22Rv1 (cell line): ENCODE measurements at regions not wholly inside any gene's neighbourhood (a gene's known extent, or its start where the extent isn't known, plus 50 kb on each side); places are given as distances from the start of the nearest gene placed in this dataset.

Experiments
- H3K27ac ChIP-seq: fragments of 450-650 bp; 2 replicates; pipeline ENCODE4 v1.5.1; 2017
- CTCF ChIP-seq: fragments of 450-650 bp; IDR thresholded peaks from 2 replicates; pipeline ENCODE4 v1.5.1; 2017; ENCODE audit warnings: mild to moderate bottlenecking
- ZFX ChIP-seq: fragments of 450-650 bp; IDR thresholded peaks from 2 replicates; pipeline ENCODE4 v1.6.1; 2017; ENCODE audit warnings: antibody characterized with exemption, borderline replicate concordance

DNA sequence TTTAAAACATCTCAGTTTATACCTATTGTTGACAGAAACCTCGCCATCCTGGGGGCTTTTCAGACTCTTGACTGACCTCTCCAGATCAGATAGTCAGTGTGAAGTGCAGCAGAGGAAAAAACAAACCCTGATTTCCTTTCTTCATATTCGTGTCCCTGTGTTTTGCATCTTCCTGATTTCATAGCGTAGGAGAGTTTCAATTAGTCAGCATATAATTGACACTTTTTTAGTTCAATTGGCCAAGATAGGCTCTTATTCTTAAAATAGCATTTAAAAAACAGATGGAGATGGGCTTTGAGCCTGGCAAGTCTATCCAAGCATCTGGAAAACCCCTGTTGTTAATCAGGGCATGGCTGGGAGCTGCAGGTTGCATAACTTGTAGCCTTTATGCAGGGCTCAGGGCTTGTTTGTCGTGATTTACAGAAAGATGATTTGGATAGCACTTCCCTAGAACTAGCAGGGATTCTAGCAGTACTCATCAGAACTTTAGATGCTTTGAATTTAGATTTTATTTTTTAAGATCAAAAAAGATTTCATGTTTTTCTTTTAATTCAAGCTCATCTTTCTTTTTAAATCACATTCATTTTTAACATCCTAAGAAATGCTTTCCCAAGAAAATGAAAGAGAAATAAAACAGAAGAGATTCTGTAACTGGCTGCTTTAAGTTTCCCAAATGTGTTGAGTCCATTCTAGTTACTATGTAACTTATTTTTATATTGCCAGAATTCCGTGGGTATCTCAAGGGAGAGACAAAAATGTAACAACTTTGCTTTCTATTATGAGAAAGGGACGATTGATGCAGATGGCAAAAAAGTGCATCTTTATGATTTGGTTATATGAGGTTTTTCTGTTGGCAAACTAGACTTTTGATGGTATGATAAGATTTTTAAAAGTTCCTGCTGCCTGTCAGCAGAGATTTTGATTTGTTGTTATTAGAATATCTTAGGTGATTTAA is 270.8 kb upstream of the FZD8 start:
- H3K27ac ChIP-seq = no peak overlapping the region
- TF ChIP-seq ZFX (no peak), CTCF (no peak)

GRCh38 chr10:35911954-35912353 is 269.9 kb upstream of the FZD8 start:
- no peak overlapping the region for H3K27ac ChIP-seq
- TF ChIP-seq CTCF (no peak), ZFX (no peak)

- TF ChIP-seq ZFX (no peak), CTCF (no peak)
- H3K27ac ChIP-seq = no peak overlapping the region
These were observed 269.1 kb upstream of the FZD8 start for GRCh38 chr10:35911233-35911632.

- TF ChIP-seq CTCF = no peak
- no peak for TF ChIP-seq ZFX
- no peak overlapping the region for H3K27ac ChIP-seq
These were observed 268.1 kb upstream of the FZD8 start for GRCh38 chr10:35910234-35910633.

GRCh38 chr10:35909121-35909720 is 267.1 kb upstream of the FZD8 start:
- H3K27ac ChIP-seq = no peak overlapping the region
- TF ChIP-seq ZFX (no peak), CTCF (no peak)

- H3K27ac ChIP-seq = no peak overlapping the region
- TF ChIP-seq ZFX = no peak
- TF ChIP-seq CTCF = no peak
These were observed 266.4 kb upstream of the FZD8 start for GRCh38 chr10:35908451-35908850.

- no peak overlapping the region for H3K27ac ChIP-seq
- TF ChIP-seq ZFX = no peak
- TF ChIP-seq CTCF = no peak
These were observed 265.5 kb upstream of the FZD8 start for GRCh38 chr10:35907548-35907947.
